ENCODE measurements at regions not wholly inside any gene's neighbourhood (a gene's known extent, or its start where the extent isn't known, plus 50 kb on each side); places are given as distances from the start of the nearest gene placed in this dataset.

- intact Hi-C loops (cut with micrococcal nuclease): no loop called here
- Histone ChIP-seq H3K9ac (ENCODE audit: insufficient read depth, low read length, poor library complexity, severe bottlenecking) (no peak overlapping the region), H3K4me2 (replicated peaks; ENCODE audit: extremely low read depth, low read length, poor library complexity, severe bottlenecking) (no peak overlapping the region), H3K27me3 (ENCODE audit: control insufficient read depth in 2 of 2, insufficient read depth in 2 of 2, low read length in 2 of 2) (no peaks in the 10 kb centered on the region), H3K36me3 (replicated peaks in 1 of 2; ENCODE audit: control insufficient read depth in 1 of 2, insufficient read depth in 2 of 2, low read length in 2 of 2) (no peaks in the 10 kb centered on the region), H3K9me3 (replicated peaks in 1 of 2; ENCODE audit: control insufficient read depth in 1 of 2, insufficient read depth in 1 of 2, low read length in 2 of 2) (no peaks in the 10 kb centered on the region), H4K20me1 (ENCODE audit: insufficient read depth, low read length) (no peaks in the 10 kb centered on the region), H3K79me2 (ENCODE audit: insufficient read depth, low read length) (no peaks in the 10 kb centered on the region), H3K4me3 (replicated peaks in 1 of 3; ENCODE audit: low read depth in 2 of 3, low read length in 3 of 3) (no peak overlapping the region), H2AFZ (ENCODE audit: insufficient read depth, low read depth, low read length, poor library complexity, severe bottlenecking) (no peak overlapping the region), H3K4me1 (ENCODE audit: control insufficient read depth in 1 of 2, insufficient read depth in 2 of 2, low read length in 2 of 2) (no peaks in the 10 kb centered on the region), H3K27ac (ENCODE audit: low read depth in 1 of 2, low read length in 2 of 2) (no peak overlapping the region)
- no peak overlapping the region for H3K4me3 Mint-ChIP-seq
- TF ChIP-seq, protein P1, sequence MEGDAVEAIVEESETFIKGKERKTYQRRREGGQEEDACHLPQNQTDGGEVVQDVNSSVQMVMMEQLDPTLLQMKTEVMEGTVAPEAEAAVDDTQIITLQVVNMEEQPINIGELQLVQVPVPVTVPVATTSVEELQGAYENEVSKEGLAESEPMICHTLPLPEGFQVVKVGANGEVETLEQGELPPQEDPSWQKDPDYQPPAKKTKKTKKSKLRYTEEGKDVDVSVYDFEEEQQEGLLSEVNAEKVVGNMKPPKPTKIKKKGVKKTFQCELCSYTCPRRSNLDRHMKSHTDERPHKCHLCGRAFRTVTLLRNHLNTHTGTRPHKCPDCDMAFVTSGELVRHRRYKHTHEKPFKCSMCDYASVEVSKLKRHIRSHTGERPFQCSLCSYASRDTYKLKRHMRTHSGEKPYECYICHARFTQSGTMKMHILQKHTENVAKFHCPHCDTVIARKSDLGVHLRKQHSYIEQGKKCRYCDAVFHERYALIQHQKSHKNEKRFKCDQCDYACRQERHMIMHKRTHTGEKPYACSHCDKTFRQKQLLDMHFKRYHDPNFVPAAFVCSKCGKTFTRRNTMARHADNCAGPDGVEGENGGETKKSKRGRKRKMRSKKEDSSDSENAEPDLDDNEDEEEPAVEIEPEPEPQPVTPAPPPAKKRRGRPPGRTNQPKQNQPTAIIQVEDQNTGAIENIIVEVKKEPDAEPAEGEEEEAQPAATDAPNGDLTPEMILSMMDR (IDR thresholded peaks at IDR 0.05): no peak
- H3K9me3 Mint-ChIP-seq: peaks cover 2 to 7% (median 5%) of the 10 kb centered on the region in 7 donors
- peaks cover 0 to 1% (median 0%) of the 10 kb centered on the region in 3 donors for H3K27me3 Mint-ChIP-seq (ENCODE audit: low read depth in 3 of 3)
- peaks cover 3% of the 10 kb centered on the region for H3K4me1 Mint-ChIP-seq
- DNase-seq: no peak
- H3K36me3 Mint-ChIP-seq: no peaks in the 10 kb centered on the region
- H3K27ac Mint-ChIP-seq: no peak overlapping the region
- 100% methylated on average over 1 of the region's 3 CpGs for WGBS (ENCODE audit: insufficient coverage)
These were observed 1497.9 kb downstream of the MAT2B start for GRCh38 chr5:165003283-165003682.

DNA sequence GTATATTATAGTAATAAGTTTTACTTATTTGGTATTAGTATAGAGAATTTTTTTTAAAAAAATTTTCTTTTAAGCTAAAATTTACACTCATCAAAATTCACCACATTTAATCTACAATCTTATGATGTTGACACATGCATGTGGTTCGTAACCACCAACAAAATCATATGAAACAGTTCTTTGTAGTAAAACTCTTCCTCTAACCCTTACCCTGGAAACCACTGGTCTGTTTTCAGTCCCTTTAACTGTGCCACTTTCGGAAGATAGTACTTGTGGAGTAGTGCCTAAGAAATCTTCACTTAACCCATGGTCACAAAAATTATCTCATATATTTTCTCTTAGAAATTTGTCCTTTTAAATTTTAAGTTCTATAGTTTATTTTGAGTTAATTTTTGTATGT, 1498.8 kb downstream of the MAT2B start:
- peaks cover 0 to 1% (median 0%) of the 10 kb centered on the region in 3 donors for H3K27me3 Mint-ChIP-seq (ENCODE audit: low read depth in 3 of 3)

More for the DNA sequence above, 1498.8 kb downstream of the MAT2B start:
- no peak overlapping the region for H3K27ac ChIP-seq (ENCODE audit: low read depth in 1 of 2, low read length in 2 of 2)
- no peaks in the 10 kb centered on the region for H4K20me1 ChIP-seq (ENCODE audit: insufficient read depth, low read length)
- no peak overlapping the region for H3K4me3 Mint-ChIP-seq
- peaks cover 3% of the 10 kb centered on the region for H3K4me1 Mint-ChIP-seq
- H3K36me3 ChIP-seq (replicated peaks in 1 of 2; ENCODE audit: control insufficient read depth in 1 of 2, insufficient read depth in 2 of 2, low read length in 2 of 2): no peaks in the 10 kb centered on the region
- H3K4me2 ChIP-seq (replicated peaks; ENCODE audit: extremely low read depth, low read length, poor library complexity, severe bottlenecking): no peak overlapping the region
- H3K9me3 ChIP-seq (replicated peaks in 1 of 2; ENCODE audit: control insufficient read depth in 1 of 2, insufficient read depth in 1 of 2, low read length in 2 of 2): no peaks in the 10 kb centered on the region
- 100% methylated on average over 1 of the region's 2 CpGs for WGBS (ENCODE audit: insufficient coverage)
- H2AFZ ChIP-seq (ENCODE audit: insufficient read depth, low read depth, low read length, poor library complexity, severe bottlenecking): no peak overlapping the region
- H3K27me3 ChIP-seq (ENCODE audit: control insufficient read depth in 2 of 2, insufficient read depth in 2 of 2, low read length in 2 of 2): no peaks in the 10 kb centered on the region
- DNase-seq: no peak
- H3K4me1 ChIP-seq (ENCODE audit: control insufficient read depth in 1 of 2, insufficient read depth in 2 of 2, low read length in 2 of 2): no peaks in the 10 kb centered on the region
- no peak overlapping the region for H3K4me3 ChIP-seq (replicated peaks in 1 of 3; ENCODE audit: low read depth in 2 of 3, low read length in 3 of 3)
- no peaks in the 10 kb centered on the region for H3K36me3 Mint-ChIP-seq
- intact Hi-C loops (cut with micrococcal nuclease): no loop called here
- TF ChIP-seq, protein P1 (IDR thresholded peaks at IDR 0.05): no peak
- no peaks in the 10 kb centered on the region for H3K79me2 ChIP-seq (ENCODE audit: insufficient read depth, low read length)
- no peak overlapping the region for H3K9ac ChIP-seq (ENCODE audit: insufficient read depth, low read length, poor library complexity, severe bottlenecking)
- no peak overlapping the region for H3K27ac Mint-ChIP-seq
- H3K9me3 Mint-ChIP-seq: peaks cover 2 to 5% (median 3%) of the 10 kb centered on the region in 7 donors

Data from CD14-positive monocyte (primary cell).